GM21423 (cell line): ENCODE measurements at regions not wholly inside any gene's neighbourhood (a gene's known extent, or its start where the extent isn't known, plus 50 kb on each side); places are given as distances from the start of the nearest gene placed in this dataset.
"Not testable (repeated sequence)": the region's sequence is repeated elsewhere in the genome, so short reads cannot be mapped to it uniquely, and the experiment has no call there.

Experiments
- ATAC-seq: cut with Tn5 transposase; IDR thresholded peaks from one replicate; pipeline ENCODE4 v1.9.1; 2021; ENCODE audit warnings: mild to moderate bottlenecking, moderate library complexity; ENCODE audit not compliant: unreplicated experiment

- not testable (repeated sequence) for ATAC-seq
Measured at GRCh38 chr9:42568942-42569556, 385.6 kb downstream of the SPATA31A6 start.

- not testable (repeated sequence) for ATAC-seq
Measured at GRCh38 chr9:42577851-42578250, 394.4 kb downstream of the SPATA31A6 start.
